Keratinocyte (primary cell): ENCODE measurements at regions not wholly inside any gene's neighbourhood (a gene's known extent, or its start where the extent isn't known, plus 50 kb on each side); places are given as distances from the start of the nearest gene placed in this dataset.

Experiments used
- EZH2 ChIP-seq: IDR thresholded peaks from one replicate; pipeline ENCODE4 v1.6.1; 2012; ENCODE audit warnings: inconsistent platforms, mild to moderate bottlenecking, low read length, moderate library complexity
- TF ChIP-seq, protein P1 (sequence below), 3 experiments: IDR thresholded peaks in 1 of 3; conservative IDR thresholded peaks in 1 of 3; optimal IDR thresholded peaks in 1 of 3; 2 replicates in 2 of 3; 3 replicates in 1 of 3; pipeline versions ENCODE3 to v1.5.1; 2011; ENCODE audit warnings: low read length in 3 of 3, mild to moderate bottlenecking in 3 of 3, moderate library complexity in 2 of 3, control low read depth in 1 of 3, inconsistent platforms in 1 of 3; ENCODE audit not compliant: insufficient read depth in 2 of 3; ENCODE audit errors: extremely low read depth in 1 of 3

- TF ChIP-seq, protein P1, sequence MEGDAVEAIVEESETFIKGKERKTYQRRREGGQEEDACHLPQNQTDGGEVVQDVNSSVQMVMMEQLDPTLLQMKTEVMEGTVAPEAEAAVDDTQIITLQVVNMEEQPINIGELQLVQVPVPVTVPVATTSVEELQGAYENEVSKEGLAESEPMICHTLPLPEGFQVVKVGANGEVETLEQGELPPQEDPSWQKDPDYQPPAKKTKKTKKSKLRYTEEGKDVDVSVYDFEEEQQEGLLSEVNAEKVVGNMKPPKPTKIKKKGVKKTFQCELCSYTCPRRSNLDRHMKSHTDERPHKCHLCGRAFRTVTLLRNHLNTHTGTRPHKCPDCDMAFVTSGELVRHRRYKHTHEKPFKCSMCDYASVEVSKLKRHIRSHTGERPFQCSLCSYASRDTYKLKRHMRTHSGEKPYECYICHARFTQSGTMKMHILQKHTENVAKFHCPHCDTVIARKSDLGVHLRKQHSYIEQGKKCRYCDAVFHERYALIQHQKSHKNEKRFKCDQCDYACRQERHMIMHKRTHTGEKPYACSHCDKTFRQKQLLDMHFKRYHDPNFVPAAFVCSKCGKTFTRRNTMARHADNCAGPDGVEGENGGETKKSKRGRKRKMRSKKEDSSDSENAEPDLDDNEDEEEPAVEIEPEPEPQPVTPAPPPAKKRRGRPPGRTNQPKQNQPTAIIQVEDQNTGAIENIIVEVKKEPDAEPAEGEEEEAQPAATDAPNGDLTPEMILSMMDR (optimal IDR thresholded peaks at IDR 0.05 in 1 of 3, IDR thresholded peaks at IDR 0.05 in 1 of 3, conservative IDR thresholded peaks at IDR 0.05 in 1 of 3; ENCODE audit: extremely low read depth in 1 of 3, insufficient read depth in 2 of 3, low read length in 3 of 3), result no peak
- TF ChIP-seq EZH2, result no peak
These were observed 113.9 kb downstream of the NKX6-1 start for GRCh38 chr4:84385203-84385602.
